ENCODE measurements at regions not wholly inside any gene's neighbourhood (a gene's known extent, or its start where the extent isn't known, plus 50 kb on each side); places are given as distances from the start of the nearest gene placed in this dataset.

DNA sequence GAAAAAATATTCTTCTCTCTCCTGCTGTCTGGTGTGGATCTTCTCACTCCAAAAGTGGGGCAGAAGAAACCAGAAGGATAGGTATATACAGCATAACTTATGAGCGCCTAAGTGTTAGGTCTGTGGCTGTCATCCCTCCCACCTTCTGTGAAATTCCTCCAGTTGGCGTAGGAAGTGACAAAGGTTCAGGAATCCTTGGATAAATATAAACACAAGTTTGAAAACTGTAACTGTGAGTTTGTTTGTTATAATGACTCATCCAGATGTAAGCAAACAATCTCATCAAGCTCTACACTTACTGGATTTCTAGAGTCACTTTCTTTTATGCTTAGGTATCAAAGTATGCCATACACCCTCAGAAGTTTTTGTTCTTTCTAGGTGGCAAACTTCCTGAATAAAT lies 405.2 kb downstream of the FAT4 start:
- H3K36me3 ChIP-seq (ENCODE audit: low read depth): no peaks in the 10 kb centered on the region
- no peaks in the 10 kb centered on the region for H3K4me1 ChIP-seq (ENCODE audit: low read depth)
- DNase-seq (no peak), ATAC-seq (no peak)
- no peak overlapping the region for H3K4me3 ChIP-seq
- TF ChIP-seq, protein P1, sequence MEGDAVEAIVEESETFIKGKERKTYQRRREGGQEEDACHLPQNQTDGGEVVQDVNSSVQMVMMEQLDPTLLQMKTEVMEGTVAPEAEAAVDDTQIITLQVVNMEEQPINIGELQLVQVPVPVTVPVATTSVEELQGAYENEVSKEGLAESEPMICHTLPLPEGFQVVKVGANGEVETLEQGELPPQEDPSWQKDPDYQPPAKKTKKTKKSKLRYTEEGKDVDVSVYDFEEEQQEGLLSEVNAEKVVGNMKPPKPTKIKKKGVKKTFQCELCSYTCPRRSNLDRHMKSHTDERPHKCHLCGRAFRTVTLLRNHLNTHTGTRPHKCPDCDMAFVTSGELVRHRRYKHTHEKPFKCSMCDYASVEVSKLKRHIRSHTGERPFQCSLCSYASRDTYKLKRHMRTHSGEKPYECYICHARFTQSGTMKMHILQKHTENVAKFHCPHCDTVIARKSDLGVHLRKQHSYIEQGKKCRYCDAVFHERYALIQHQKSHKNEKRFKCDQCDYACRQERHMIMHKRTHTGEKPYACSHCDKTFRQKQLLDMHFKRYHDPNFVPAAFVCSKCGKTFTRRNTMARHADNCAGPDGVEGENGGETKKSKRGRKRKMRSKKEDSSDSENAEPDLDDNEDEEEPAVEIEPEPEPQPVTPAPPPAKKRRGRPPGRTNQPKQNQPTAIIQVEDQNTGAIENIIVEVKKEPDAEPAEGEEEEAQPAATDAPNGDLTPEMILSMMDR (IDR thresholded peaks at IDR 0.05): no peak
- intact Hi-C loops (cut with DNase I, micrococcal nuclease): no loop called here
- no peaks in the 10 kb centered on the region for H3K9me3 ChIP-seq

DNA sequence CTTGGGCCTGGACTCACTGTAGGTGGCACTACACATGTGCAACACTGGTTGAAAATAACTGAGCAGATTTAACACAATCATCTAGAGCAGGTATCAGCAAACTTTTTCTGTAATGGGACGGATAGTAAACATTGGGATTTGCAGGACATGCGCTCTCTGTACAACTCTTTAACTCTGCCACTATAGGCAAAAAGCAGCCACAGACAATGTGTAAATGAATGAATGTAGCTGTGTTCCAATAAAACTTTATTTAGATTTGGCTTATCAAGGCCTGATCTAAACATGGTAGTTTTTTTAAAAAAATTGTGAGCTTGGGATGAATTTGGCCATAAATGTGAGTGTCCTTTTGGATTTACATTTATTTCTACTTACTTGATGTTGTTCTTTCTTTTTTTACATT lies 407.3 kb downstream of the FAT4 start:
- H3K4me1 ChIP-seq (ENCODE audit: low read depth): no peaks in the 10 kb centered on the region
- H3K4me3 ChIP-seq: no peak overlapping the region
- ATAC-seq (no peak), DNase-seq (no peak)
- TF ChIP-seq, protein P1 (IDR thresholded peaks at IDR 0.05): no peak
- no peaks in the 10 kb centered on the region for H3K9me3 ChIP-seq
- intact Hi-C loops (cut with DNase I, micrococcal nuclease): no loop called here
- H3K36me3 ChIP-seq (ENCODE audit: low read depth): no peaks in the 10 kb centered on the region

DNA sequence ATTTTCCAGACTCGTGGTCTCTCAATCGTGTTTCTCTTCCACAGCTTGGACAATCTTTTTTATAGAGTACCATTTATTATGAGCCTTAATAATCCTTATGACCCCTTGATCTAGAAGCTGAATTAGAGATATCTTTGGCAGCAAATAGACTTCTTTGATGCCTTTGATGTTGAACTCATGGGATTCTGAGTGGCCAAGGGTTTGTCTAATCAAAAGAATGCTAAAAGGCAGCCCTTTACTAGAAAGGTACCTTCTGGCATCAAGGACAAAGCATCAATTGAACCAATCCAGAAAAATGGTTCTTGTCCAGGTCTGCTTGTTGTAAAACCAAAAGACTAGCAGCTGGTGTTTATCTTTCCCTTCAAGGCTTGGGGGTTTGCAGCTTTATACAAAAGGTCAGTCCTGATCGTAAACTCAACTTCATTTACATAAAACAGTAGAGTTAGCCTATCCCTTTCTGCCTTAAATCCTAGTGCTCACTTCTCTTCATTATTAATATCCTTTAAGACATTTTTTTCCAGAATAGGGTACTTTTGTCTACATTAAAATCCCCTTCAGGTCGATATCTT lies 411.3 kb downstream of the FAT4 start:
- H3K9me3 ChIP-seq: no peaks in the 10 kb centered on the region
- DNase-seq (no peak), ATAC-seq (no peak)
- TF ChIP-seq, protein P1 (IDR thresholded peaks at IDR 0.05): no peak
- H3K4me3 ChIP-seq: no peak overlapping the region
- H3K4me1 ChIP-seq (ENCODE audit: low read depth): no peaks in the 10 kb centered on the region
- intact Hi-C loops (cut with DNase I, micrococcal nuclease): no loop called here
- H3K36me3 ChIP-seq (ENCODE audit: low read depth): no peaks in the 10 kb centered on the region

DNA sequence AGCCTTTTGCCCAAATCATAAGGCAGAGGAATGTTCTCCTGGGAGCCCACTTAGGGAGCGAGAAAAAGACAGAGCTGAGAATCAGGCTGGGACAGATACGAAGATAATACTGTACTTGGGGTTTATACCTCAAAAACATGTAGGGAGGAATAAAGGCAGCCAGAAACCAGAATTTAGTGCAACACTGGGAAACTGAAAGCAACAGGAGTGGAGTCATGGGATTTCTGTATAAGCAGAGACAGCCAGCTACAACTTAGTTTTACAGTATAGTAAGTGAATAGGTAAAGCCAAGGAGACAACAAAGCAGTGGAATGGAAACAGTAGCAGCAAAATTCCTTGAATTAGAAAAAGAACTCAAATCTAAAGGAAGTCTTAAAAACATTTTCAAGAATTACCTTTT lies 413.2 kb downstream of the FAT4 start:
- no peaks in the 10 kb centered on the region for H3K4me1 ChIP-seq (ENCODE audit: low read depth)
- H3K9me3 ChIP-seq: no peaks in the 10 kb centered on the region
- DNase-seq (no peak), ATAC-seq (no peak)
- H3K36me3 ChIP-seq (ENCODE audit: low read depth): no peaks in the 10 kb centered on the region
- intact Hi-C loops (cut with DNase I, micrococcal nuclease): no loop called here
- no peak overlapping the region for H3K4me3 ChIP-seq
- TF ChIP-seq, protein P1 (IDR thresholded peaks at IDR 0.05): no peak

DNA sequence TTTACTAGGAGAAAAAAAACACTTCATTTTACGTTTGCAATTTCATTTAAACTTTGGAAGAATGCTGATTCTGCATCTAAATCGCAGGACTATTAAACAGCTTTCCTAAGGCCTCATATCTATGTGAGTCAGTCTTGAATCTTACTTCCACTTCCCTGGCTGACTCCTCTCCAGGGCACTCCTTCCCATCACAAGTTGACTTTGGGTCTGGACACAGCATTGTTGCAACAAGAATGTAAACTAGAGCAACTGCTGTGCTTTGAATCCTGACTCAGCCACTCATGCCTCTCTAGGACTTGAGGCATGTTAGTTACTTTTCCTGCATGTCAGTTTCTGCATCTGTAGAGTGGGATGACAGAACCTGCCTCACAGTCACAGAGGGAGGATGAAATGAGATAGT lies 413.8 kb downstream of the FAT4 start:
- Histone ChIP-seq H3K4me1 (ENCODE audit: low read depth) (no peaks in the 10 kb centered on the region), H3K4me3 (no peak overlapping the region), H3K36me3 (ENCODE audit: low read depth) (no peaks in the 10 kb centered on the region), H3K9me3 (no peaks in the 10 kb centered on the region)
- DNase-seq (no peak), ATAC-seq (no peak)
- TF ChIP-seq, protein P1 (IDR thresholded peaks at IDR 0.05): no peak
- intact Hi-C loops (cut with DNase I, micrococcal nuclease): no loop called here

DNA sequence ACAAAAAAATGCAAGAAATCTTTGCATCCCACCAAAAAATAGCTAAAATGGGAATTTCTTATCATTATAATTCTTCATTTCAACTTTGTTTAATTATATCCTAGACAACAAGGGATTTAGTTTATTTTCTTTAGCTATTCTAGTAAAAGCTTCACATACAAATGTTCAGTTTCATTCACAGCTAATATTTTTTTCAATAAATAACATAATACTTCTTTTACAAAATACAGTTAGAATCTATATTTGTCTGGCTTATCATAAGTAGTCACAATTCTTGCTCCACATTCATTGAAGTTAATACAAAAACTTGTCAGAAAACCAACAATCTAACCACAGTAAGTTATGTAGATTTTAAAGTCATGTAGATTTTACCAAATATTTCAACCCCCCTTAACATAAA lies 414.4 kb downstream of the FAT4 start:
- TF ChIP-seq, protein P1 (IDR thresholded peaks at IDR 0.05): no peak
- H3K36me3 ChIP-seq (ENCODE audit: low read depth): no peaks in the 10 kb centered on the region
- no peaks in the 10 kb centered on the region for H3K9me3 ChIP-seq
- no peaks in the 10 kb centered on the region for H3K4me1 ChIP-seq (ENCODE audit: low read depth)
- H3K4me3 ChIP-seq: no peak overlapping the region
- ATAC-seq (no peak), DNase-seq (no peak)
- intact Hi-C loops (cut with DNase I, micrococcal nuclease): no loop called here
